ENCODE measurements at regions not wholly inside any gene's neighbourhood (a gene's known extent, or its start where the extent isn't known, plus 50 kb on each side); places are given as distances from the start of the nearest gene placed in this dataset.
A peak's percentile ranks its signal among the peaks of the same experiment; 100 is the strongest.

- peak; percentile 52 for DNase-seq
These were observed 130.5 kb upstream of the MAN1A1 start for GRCh38 chr6:119479860-119480655.

DNA sequence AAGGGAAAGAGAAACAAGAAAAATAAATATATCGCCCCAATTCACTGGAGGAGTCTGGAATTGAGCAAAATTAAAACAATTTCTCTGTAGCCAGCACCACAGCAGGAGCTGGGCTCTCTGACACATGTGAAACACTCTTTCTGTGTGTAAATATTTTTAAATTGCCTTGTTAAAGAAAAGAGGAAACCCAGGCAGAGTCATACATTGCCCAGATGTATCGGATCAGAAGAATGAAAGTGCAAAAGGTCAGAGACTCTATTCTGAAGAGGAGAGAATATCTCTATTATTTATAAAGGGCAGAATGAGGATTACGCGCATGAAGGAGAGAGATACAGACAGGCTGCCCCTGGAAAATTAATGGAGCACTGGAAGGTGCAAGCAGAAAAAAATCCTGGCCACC, 127.0 kb upstream of the MAN1A1 start:
- no peak for DNase-seq

DNA sequence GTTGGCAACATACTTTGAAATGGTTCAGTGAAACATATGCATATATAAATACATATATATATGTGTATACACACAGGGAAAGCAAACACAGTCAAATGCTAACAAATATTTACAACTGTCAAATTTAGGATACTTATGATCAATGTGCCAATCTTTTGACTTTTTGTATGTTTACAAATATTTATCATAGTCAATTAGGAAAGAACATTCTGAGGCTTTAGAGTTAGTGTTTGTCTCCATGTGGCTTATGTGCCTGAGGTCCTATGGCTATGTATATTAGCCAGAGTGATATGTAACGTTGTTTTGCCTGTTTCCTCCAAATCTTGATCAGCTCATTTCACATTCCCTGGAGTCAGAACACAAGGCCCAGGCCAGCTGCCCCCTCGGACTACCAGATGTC, 126.5 kb upstream of the MAN1A1 start:
- DNase-seq, result no peak

DNA sequence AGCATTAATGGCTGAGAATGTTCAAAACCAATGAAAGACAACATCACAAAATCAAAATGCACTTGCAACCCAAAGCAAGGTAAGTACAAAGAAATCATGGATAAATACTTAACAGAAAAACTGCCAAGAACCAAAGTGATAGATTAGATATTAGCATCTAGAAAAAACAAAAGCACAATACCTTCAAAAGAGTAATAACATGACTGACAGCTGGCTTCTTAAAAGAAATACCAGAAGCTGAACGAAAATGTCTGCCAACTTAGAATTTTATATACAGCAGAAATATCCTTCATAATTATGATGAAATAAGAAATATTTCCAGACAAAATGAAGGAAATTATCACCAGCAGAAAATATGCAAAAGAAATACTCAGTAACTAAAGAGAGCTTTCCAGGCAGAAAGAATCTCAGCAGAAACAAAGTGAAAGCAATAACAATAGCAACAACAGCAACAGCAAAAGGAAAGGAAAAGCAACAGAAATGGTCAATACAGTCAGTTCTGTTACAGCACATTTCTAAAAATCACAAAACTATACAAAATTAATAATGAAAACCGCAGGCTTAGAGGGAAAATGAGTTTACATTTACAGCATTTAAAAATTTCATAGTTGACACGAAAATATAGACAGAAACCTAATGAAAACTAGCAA, 121.5 kb upstream of the MAN1A1 start:
- no peak for DNase-seq

DNA sequence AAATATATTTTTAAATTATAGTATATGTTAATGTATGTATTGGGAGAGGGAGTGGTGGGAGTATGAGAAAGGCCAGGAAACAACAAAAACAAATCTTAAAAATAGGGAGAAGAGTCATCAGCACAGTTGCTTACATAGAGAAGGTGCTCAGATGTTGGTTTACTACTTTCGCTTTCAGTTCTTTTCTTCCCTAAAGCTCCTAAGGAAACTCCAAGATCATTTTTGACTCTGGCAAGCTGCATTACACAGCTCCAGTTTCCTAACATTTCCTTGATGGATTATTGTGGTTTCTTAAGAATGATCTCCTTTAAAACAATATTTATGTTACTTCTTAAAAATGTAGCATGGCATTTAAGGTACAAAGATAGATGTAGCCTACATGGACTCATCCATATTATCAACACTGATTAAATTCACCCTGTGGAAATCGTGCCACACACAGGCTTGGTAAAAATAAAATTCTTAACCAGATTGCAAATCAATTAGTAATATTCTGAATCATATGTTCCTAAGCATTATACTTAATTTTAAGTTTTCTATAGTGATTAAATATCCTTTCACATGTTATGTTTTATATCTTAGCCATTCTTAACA, 118.0 kb upstream of the MAN1A1 start:
- peak; percentile 57 for DNase-seq

DNA sequence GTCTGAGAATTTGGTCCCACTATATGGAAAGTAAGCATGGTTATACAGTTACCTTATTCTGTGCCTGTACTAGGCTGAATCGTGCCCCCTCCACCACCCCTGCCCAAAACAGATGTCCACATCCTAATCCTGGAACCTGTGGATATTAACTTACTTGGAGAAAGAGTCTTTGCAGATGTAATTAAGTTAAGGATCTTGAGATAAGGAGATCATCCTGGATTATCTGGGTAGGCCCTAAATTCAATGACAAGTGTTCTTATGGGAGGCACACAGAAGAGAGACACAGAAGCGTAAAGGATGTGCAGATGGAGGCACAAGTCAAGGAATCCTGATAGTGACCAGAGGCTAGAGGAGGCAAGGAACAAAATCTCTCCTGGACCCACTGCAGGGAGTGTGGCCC, 116.7 kb upstream of the MAN1A1 start:
- DNase-seq, result no peak

GRCh38 chr6:119463081-119463626, 113.6 kb upstream of the MAN1A1 start:
- DNase-seq, result no peak

GRCh38 chr6:119461187-119461586, 111.6 kb upstream of the MAN1A1 start:
- no peak for DNase-seq

DNA sequence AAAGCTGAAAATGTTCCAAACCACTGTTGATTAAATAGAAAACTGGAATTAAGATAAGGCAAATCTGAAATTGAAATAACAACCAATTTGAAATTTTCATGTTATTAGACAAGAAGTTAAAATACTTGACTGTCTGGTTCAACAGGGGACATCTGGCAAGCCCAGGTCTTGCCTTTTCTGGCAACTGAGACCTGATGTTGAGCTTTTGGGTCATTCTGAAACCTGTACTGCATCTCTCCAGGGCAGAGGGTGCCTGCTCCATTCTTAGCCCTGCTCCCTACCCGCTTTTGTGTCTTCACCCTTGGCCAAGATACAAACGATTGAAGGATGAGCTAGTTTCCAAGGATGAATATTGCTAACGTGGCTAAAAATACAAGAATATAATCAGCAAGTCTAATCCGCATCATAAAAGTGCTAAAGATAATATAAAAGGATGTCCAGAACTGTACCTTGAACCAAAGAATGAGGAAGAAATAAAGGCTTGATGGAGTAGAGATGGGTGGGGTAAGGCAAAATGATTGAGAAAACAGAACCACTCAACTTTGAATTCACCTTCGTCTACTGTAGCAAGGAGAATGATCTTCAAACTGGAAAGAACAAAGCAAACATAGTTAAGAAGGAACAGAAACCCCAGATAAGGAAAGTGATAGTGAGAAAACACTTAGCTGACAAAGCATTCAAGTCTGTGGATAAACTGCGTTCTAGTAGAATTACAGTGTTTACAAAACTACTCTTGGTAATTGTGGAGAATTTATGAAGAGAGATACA, 109.8 kb upstream of the MAN1A1 start:
- no peak for DNase-seq

- no peak for DNase-seq
These were observed 105.2 kb upstream of the MAN1A1 start for GRCh38 chr6:119454714-119455113.

DNA sequence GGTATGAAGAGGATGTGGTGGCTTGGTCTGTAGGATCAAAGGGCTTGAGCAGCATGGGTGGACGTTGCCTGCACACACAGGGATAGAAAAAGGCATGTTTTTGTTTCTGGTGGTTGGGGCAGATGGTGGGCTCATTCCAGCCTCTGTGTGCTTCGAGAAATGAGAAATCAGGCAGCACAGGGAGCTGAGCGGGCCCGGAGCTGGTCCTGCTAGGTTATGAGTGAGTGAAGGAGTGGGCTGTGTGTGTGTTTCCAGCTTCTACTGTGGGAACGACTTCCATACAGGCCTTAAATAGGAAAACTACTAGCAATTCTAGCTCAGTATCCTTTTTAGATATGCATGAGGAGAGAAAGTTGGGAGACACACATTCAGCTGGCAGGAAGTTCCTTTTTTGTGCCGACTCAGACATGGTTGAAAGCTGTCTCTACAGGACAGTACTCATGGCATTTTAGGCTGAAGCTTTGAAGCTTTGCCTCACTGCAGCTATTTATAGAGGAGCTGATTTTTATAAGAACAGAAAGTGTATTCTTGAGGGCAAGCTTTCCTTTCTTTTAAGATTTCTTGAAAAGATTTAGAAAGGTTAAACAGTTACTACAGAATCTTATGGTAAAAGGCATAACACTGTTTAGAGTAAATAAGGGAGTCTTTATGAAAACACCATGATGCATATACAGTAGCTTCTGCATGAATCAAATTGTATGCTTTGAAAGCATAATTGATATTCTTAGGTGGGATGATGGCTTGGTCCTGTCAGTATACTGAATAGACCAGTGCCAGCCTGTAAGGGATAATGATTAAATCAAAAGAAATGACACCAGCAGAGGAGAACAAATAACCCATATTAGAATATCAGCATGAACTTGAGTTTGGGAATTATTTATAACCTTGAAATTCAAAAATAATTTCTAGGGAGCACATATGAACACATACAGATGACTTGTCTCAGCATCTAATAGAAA, 104.0 kb upstream of the MAN1A1 start:
- DNase-seq, result no peak

GRCh38 chr6:119449331-119450156, 100.0 kb upstream of the MAN1A1 start:
- no peak for DNase-seq

DNA sequence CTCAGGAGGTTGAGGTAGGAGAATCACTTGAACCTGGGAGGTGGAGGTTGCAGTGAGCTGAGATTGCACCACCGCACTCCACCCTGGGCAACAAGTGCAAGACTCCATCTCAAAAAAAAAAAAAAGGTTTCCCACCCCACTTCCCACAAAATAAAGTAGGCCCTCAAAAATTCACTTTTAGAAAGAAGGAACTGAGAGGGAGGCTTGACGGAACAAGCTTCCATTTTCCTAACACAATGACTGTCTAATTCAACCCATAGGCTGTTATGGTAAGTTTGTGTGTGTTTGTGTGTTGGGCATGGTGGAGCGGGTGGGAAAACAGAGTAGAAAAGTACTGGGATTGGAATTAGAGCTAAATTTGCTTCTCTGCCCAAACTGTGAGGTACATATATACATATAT, 98.4 kb upstream of the MAN1A1 start:
- no peak for DNase-seq

DNA sequence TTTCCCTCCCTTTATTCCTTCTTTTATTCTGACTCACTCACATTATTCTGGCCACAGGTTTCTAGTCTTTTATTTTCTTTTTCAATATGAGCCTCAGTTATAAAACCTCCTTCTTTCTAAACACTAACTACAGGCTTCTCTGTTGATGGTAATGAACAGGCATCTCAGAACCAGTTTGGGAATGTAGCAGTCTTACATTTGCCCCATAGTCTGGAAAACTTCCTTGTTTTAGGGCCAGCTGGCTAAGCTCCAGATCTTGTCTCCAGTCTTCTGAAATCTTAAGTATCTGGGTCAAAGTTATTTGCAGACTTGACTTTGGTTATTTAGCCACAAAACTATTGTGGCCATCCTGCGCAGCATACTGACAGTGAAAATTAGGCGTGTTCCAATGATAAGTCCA, 97.0 kb upstream of the MAN1A1 start:
- DNase-seq, result peak; percentile 92

DNA sequence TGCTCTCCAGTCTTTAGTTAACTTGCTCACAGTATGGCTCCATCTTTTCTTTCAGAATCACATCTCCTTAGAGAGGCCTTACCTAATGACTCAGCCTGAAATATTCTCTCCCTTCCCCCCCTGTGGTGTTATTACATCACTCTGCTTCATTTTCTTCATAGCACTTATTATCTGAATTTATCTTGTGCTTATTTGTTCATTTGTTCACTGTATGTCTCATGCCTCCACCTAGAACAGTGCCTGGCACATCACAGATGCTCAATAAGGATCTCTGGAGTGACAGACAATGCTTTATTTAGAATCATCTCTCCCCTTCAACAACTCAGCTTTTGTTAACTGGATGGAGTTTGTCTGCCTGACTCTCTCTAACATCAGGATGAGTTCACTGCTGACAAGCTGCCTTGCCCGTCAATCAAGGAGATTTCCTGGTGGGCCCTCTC, 96.6 kb upstream of the MAN1A1 start:
- peak; percentile 88 for DNase-seq

DNA sequence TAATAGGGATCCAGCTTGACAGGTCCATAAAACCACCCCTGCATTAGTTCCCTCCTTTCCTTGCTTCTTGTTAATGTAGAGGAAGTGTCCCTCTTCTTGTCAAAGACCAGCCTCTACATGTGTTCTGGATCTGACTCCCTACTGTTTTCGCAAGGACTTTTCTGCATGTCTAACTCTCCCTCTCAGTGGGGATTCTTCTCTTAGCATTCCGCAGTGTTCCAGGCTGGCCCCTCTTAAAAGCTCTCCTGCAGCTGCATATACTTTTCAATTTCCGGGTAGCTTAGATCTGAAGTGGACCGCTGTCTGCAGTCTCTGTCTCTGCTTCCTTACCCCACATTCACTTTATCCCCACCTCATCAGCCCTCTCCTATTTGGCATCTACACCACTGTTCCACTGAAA, 96.1 kb upstream of the MAN1A1 start:
- peak; percentile 70 for DNase-seq

DNA sequence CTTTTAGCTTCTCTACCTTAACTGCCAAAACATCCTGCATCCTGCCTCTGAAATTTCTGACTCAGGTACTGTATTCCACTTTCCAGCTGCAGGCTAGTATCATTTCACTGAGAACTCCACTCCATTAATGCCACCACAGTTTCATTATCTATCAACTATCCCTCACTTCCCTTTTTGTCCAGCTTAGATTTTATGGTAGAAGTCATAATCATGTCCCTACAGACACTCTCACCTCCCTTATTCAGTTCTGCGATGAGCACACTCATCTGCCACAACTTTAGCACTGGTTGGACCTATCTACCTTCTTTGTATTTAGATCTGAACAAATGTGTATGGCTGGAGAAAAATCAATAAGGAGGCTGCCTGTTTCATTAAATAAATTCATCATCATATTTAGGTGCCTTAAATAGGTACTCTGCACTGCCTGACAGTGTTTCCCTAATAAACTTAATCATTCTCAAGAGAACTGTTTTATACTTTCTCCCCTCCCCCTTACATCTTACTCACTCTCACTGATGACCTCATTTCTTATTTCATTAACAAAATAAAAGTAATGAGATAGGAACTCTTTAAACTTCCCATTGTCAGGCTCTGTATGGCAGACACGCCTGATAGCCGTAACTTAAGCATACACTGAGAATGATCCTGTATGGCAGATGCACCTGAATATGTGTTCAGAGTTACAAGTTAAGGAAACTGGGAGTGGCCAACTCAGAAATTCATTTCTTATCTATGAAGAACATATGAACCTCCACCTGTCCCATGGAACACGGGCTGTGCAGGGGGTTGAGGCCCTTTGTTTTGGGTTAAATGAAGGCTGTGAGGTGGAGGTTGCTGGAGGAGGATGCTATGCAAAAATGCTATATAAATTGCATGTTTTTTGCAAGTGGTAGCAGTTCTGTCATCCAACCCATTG, 95.3 kb upstream of the MAN1A1 start:
- DNase-seq, result no peak

GRCh38 chr6:119443993-119444641, 94.6 kb upstream of the MAN1A1 start:
- DNase-seq, result no peak

DNA sequence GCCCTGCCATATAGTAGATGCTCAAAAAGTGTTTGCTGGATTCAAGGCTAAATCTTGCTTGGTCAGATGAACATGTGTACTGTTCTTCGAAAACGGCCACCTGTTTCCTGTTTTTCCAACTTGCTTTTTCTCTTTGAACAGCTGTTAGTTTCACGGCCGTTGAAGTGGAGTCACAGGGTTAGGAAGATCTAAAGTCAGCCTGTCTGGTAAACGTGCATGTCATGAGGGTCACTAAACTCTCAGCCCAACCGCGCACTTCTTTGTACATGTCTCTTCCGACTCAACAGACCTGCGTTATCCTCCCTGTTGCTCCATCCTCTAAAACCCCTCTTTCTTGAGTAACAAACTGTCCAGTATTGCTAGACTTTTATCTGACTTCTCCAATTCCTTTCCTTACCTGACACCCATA, 93.2 kb upstream of the MAN1A1 start:
- no peak for DNase-seq
